CD14-positive monocyte (primary cell): ENCODE measurements at regions not wholly inside any gene's neighbourhood (a gene's known extent, or its start where the extent isn't known, plus 50 kb on each side); places are given as distances from the start of the nearest gene placed in this dataset.

ENCODE experiments used
- DNase-seq, 3 donors: peaks; one replicate each; pipeline ENCODE4 v3.0.0-alpha.2; 2011 to 2022
- H2AFZ ChIP-seq: 2 replicates; pipeline ENCODE4 v1.6.0; 2012; ENCODE audit warnings: mild to moderate bottlenecking, low read depth, low read length, inconsistent platforms; ENCODE audit not compliant: insufficient read depth, poor library complexity, severe bottlenecking
- H3K27ac ChIP-seq, 2 donors: 1 replicate in 1 of 2; 2 replicates in 1 of 2; pipeline ENCODE4 v1.5.1; 2012 to 2013; ENCODE audit warnings: low read length in 2 of 2, control low read depth in 1 of 2, inconsistent platforms in 1 of 2, low read depth in 1 of 2, mild to moderate bottlenecking in 1 of 2
- H3K27me3 ChIP-seq, 2 donors: one replicate each; pipeline versions ENCODE4 v1.6.0 to v1.6.1; 2011 to 2013; ENCODE audit warnings: low read length in 2 of 2; ENCODE audit not compliant: control insufficient read depth in 2 of 2, insufficient read depth in 2 of 2
- H3K36me3 ChIP-seq, 2 donors: replicated peaks in 1 of 2; 1 replicate in 1 of 2; 2 replicates in 1 of 2; pipeline versions ENCODE4 v1.5.1 to v1.6.1; 2012 to 2013; ENCODE audit warnings: low read length in 2 of 2, control low read depth in 1 of 2, inconsistent platforms in 1 of 2, mild to moderate bottlenecking in 1 of 2; ENCODE audit not compliant: insufficient read depth in 2 of 2, control insufficient read depth in 1 of 2
- H3K4me1 ChIP-seq, 2 donors: 1 replicate in 1 of 2; 2 replicates in 1 of 2; pipeline versions ENCODE4 v1.5.1 to v1.6.1; 2012 to 2013; ENCODE audit warnings: low read length in 2 of 2, control low read depth in 1 of 2, inconsistent platforms in 1 of 2, mild to moderate bottlenecking in 1 of 2, moderate library complexity in 1 of 2; ENCODE audit not compliant: insufficient read depth in 2 of 2, control insufficient read depth in 1 of 2
- H3K4me2 ChIP-seq: replicated peaks from 2 replicates; pipeline ENCODE3; 2012; ENCODE audit warnings: low read length, moderate library complexity, mild to moderate bottlenecking; ENCODE audit not compliant: poor library complexity, severe bottlenecking; ENCODE audit errors: extremely low read depth
- H3K4me3 ChIP-seq, 3 experiments: fragments of 200-600 bp in 1 of 3; sonication (generic) in 1 of 3; replicated peaks in 1 of 3; 1 replicate in 2 of 3; 2 replicates in 1 of 3; pipeline ENCODE4 v1.5.1; 2011 to 2013; ENCODE audit warnings: low read length in 3 of 3, mild to moderate bottlenecking in 3 of 3, control low read depth in 2 of 3, low read depth in 2 of 3, inconsistent platforms in 1 of 3, moderate library complexity in 1 of 3
- H3K79me2 ChIP-seq: 2 replicates; pipeline ENCODE4 v1.6.0; 2012; ENCODE audit warnings: mild to moderate bottlenecking, control low read depth, inconsistent platforms, low read length, moderate library complexity; ENCODE audit not compliant: insufficient read depth
- H3K9ac ChIP-seq: 2 replicates; pipeline ENCODE4 v1.6.0; 2017; ENCODE audit warnings: low read length, mild to moderate bottlenecking; ENCODE audit not compliant: insufficient read depth, poor library complexity, severe bottlenecking
- H3K9me3 ChIP-seq, 2 donors: replicated peaks in 1 of 2; 1 replicate in 1 of 2; 2 replicates in 1 of 2; pipeline versions ENCODE4 v1.5.1 to v1.6.1; 2012 to 2013; ENCODE audit warnings: low read length in 2 of 2, control low read depth in 1 of 2; ENCODE audit not compliant: control insufficient read depth in 1 of 2, insufficient read depth in 1 of 2
- H4K20me1 ChIP-seq: 2 replicates; pipeline ENCODE4 v1.6.0; 2012; ENCODE audit warnings: mild to moderate bottlenecking, low read length, control low read depth, moderate library complexity; ENCODE audit not compliant: insufficient read depth
- H3K27ac Mint-ChIP-seq, 7 donors: one replicate each; pipeline ENCODE4 v1.8.0; 2020; ENCODE audit warnings: mild to moderate bottlenecking in 7 of 7, mixed read lengths in 7 of 7, moderate library complexity in 6 of 7, inconsistent platforms in 2 of 7
- H3K27me3 Mint-ChIP-seq, 3 donors: one replicate each; pipeline ENCODE4 v1.8.0; 2021 to 2022; ENCODE audit warnings: low read depth in 3 of 3, mild to moderate bottlenecking in 3 of 3, mixed read lengths in 3 of 3, moderate library complexity in 3 of 3, inconsistent platforms in 1 of 3
- H3K36me3 Mint-ChIP-seq, 2 donors: one replicate each; pipeline ENCODE4 v1.8.0; 2020; ENCODE audit warnings: mixed read lengths in 2 of 2, inconsistent platforms in 1 of 2, mild to moderate bottlenecking in 1 of 2
- H3K4me1 Mint-ChIP-seq: one replicate; pipeline ENCODE4 v1.8.0; 2020; ENCODE audit warnings: mild to moderate bottlenecking, mixed read lengths
- H3K4me3 Mint-ChIP-seq, 2 donors: one replicate each; pipeline ENCODE4 v1.8.0; 2020; ENCODE audit warnings: mild to moderate bottlenecking in 2 of 2, mixed read lengths in 2 of 2, moderate library complexity in 1 of 2
- H3K9me3 Mint-ChIP-seq, 7 donors: one replicate each; pipeline ENCODE4 v1.8.0; 2020 to 2022; ENCODE audit warnings: mixed read lengths in 7 of 7, mild to moderate bottlenecking in 6 of 7, moderate library complexity in 6 of 7, inconsistent platforms in 2 of 7
- WGBS: methylation state at CpG from one replicate; pipeline ENCODE4 v1.1.5; 2013; ENCODE audit warnings: missing lambda C conversion rate; ENCODE audit not compliant: insufficient coverage; 5-methylcytosine and 5-hydroxymethylcytosine counted together
- intact Hi-C, 2 donors: fragments of 100-400 bp; cut with micrococcal nuclease; formaldehyde crosslinking; loops; one replicate each; pipeline versions ENCODE4 v1.15.0 to v1.15.1; 2023
- TF ChIP-seq, protein P1 (sequence below): fragments of 200-600 bp; IDR thresholded peaks from one replicate; pipeline ENCODE4 v1.8.0; 2022; ENCODE audit warnings: antibody characterized with exemption, mild to moderate bottlenecking

- no peak overlapping the region for H3K9ac ChIP-seq
- no peak for DNase-seq
- intact Hi-C loops, result no loop called here
- 100% methylated on average over 2 of the region's 2 CpGs for WGBS
- H3K79me2 ChIP-seq, result no peaks in the 10 kb centered on the region
- H3K27ac ChIP-seq, result no peak overlapping the region
- Mint-ChIP-seq H3K9me3 (peaks cover 0 to 3% (median 0%) of the 10 kb centered on the region in 7 donors), H3K4me3 (no peak overlapping the region), H3K27ac (no peak overlapping the region), H3K4me1 (no peaks in the 10 kb centered on the region), H3K27me3 (peaks cover 3 to 6% (median 4%) of the 10 kb centered on the region in 3 donors), H3K36me3 (no peaks in the 10 kb centered on the region)
- H3K9me3 ChIP-seq, result no peaks in the 10 kb centered on the region
- no peaks in the 10 kb centered on the region for H3K27me3 ChIP-seq
- TF ChIP-seq, protein P1, sequence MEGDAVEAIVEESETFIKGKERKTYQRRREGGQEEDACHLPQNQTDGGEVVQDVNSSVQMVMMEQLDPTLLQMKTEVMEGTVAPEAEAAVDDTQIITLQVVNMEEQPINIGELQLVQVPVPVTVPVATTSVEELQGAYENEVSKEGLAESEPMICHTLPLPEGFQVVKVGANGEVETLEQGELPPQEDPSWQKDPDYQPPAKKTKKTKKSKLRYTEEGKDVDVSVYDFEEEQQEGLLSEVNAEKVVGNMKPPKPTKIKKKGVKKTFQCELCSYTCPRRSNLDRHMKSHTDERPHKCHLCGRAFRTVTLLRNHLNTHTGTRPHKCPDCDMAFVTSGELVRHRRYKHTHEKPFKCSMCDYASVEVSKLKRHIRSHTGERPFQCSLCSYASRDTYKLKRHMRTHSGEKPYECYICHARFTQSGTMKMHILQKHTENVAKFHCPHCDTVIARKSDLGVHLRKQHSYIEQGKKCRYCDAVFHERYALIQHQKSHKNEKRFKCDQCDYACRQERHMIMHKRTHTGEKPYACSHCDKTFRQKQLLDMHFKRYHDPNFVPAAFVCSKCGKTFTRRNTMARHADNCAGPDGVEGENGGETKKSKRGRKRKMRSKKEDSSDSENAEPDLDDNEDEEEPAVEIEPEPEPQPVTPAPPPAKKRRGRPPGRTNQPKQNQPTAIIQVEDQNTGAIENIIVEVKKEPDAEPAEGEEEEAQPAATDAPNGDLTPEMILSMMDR, result no peak
- no peaks in the 10 kb centered on the region for H4K20me1 ChIP-seq
- H3K36me3 ChIP-seq, result no peaks in the 10 kb centered on the region
- no peaks in the 10 kb centered on the region for H3K4me1 ChIP-seq
- no peak overlapping the region for H3K4me2 ChIP-seq
- H3K4me3 ChIP-seq, result no peak overlapping the region
- H2AFZ ChIP-seq, result no peak overlapping the region
These were observed 123.7 kb upstream of the MCTP2 start for GRCh38 chr15:94107652-94108051.

GRCh38 chr15:94105760-94106159 lies 125.6 kb upstream of the MCTP2 start:
- Mint-ChIP-seq H3K4me1 (no peaks in the 10 kb centered on the region), H3K4me3 (no peak overlapping the region)

More at GRCh38 chr15:94105760-94106159, 125.6 kb upstream of the MCTP2 start:
- Mint-ChIP-seq H3K9me3 (peaks cover 0 to 3% (median 0%) of the 10 kb centered on the region in 7 donors), H3K27ac (no peak overlapping the region), H3K36me3 (no peaks in the 10 kb centered on the region), H3K27me3 (peaks cover 0 to 6% (median 3%) of the 10 kb centered on the region in 3 donors)
- no peak for DNase-seq
- H3K9me3 ChIP-seq, result no peaks in the 10 kb centered on the region
- WGBS, result 95% methylated on average over 3 of the region's 4 CpGs
- no peaks in the 10 kb centered on the region for H3K79me2 ChIP-seq
- intact Hi-C loops, result no loop called here
- H2AFZ ChIP-seq, result no peak overlapping the region
- H3K36me3 ChIP-seq, result no peaks in the 10 kb centered on the region
- no peak overlapping the region for H3K4me3 ChIP-seq
- no peaks in the 10 kb centered on the region for H3K4me1 ChIP-seq
- H4K20me1 ChIP-seq, result no peaks in the 10 kb centered on the region
- H3K9ac ChIP-seq, result no peak overlapping the region
- H3K4me2 ChIP-seq, result no peak overlapping the region
- no peak overlapping the region for H3K27ac ChIP-seq
- H3K27me3 ChIP-seq, result no peaks in the 10 kb centered on the region
- TF ChIP-seq, protein P1, result no peak
